ENCODE measurements at regions not wholly inside any gene's neighbourhood (a gene's known extent, or its start where the extent isn't known, plus 50 kb on each side); places are given as distances from the start of the nearest gene placed in this dataset.

DNA sequence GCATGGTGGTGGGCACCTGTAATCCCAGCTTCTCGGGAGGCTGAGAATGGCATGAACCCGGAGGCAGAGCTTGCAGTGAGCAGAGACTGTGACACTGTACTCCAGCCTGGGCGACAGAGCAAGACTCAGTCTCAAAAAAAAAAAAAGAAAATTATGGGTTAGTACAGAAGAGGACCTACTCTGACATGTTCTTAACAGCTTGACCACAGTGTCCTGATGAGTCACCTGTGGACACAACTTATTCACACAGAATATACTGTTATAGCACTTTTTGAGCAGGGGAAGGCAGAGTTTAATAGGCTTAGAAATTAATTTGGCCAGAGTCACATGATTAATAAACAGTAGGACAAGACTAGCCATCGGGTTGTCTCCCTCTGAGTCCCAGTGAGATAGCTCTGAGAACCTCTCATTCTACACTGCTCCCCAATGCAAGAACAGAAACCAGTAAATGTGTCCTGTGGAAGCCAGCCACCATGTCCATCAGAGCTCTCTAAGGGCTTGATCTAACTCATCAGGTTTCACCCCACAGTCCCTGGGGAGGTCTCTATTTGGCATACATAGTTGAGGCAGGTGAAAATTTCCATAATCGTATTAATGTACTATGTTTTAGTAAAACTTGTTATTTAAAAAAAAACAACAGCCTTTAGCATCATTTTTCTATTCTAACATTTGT lies 1077.9 kb upstream of the C9orf72 start:
- POLR2A ChIA-PET, result interaction anchor here (0.6 kb wide), 1 partner anchor 17 kb away, joined by 3 read pairs; no protein-coding TSS in a partner anchor
- no peaks in the 10 kb centered on the region for H3K36me3 ChIP-seq (ENCODE audit: control insufficient read depth in 4 of 4, insufficient read depth in 4 of 4, low read length in 3 of 4)
- 92% methylated on average over 3 of the region's 5 CpGs for WGBS (ENCODE audit: insufficient coverage)

GRCh38 chr9:28653216-28653615 lies 1079.9 kb upstream of the C9orf72 start:
- Histone ChIP-seq H3K4me1 (ENCODE audit: control extremely low read depth in 1 of 4, control insufficient read depth in 4 of 4, insufficient read depth in 4 of 4, low read length in 3 of 4) (no peaks in the 10 kb centered on the region), H3K27ac (ENCODE audit: insufficient read depth in 1 of 2, low read depth in 1 of 2, low read length in 2 of 2, poor library complexity in 1 of 2, severe bottlenecking in 2 of 2) (no peak overlapping the region), H3K36me3 (ENCODE audit: control insufficient read depth in 4 of 4, insufficient read depth in 4 of 4, low read length in 3 of 4) (no peaks in the 10 kb centered on the region), H3K27me3 (replicated peaks in 2 of 5; ENCODE audit: control insufficient read depth in 4 of 5, insufficient read depth in 5 of 5, low read length in 4 of 5) (no peaks in the 10 kb centered on the region), H3K9me3 (ENCODE audit: control extremely low read depth in 1 of 5, control insufficient read depth in 4 of 5, insufficient read depth in 2 of 5, low read depth in 1 of 5, low read length in 4 of 5) (no peaks in the 10 kb centered on the region), H3K4me3 (ENCODE audit: control insufficient read depth in 1 of 7, extremely low read depth in 1 of 7, insufficient read depth in 4 of 7, low read depth in 2 of 7, low read length in 6 of 7) (no peak overlapping the region)
- POLR2A ChIA-PET, result no interaction called here
- CTCF ChIA-PET, result no interaction called here
- 100% methylated on average over 1 of the region's 1 CpG for WGBS (ENCODE audit: insufficient coverage)
- no peak for DNase-seq

More for the DNA sequence above, 1077.9 kb upstream of the C9orf72 start:
- Histone ChIP-seq H3K4me1 (ENCODE audit: control extremely low read depth in 1 of 4, control insufficient read depth in 4 of 4, insufficient read depth in 4 of 4, low read length in 3 of 4) (no peaks in the 10 kb centered on the region), H3K27ac (ENCODE audit: insufficient read depth in 1 of 2, low read depth in 1 of 2, low read length in 2 of 2, poor library complexity in 1 of 2, severe bottlenecking in 2 of 2) (no peak overlapping the region), H3K4me3 (ENCODE audit: control insufficient read depth in 1 of 7, extremely low read depth in 1 of 7, insufficient read depth in 4 of 7, low read depth in 2 of 7, low read length in 6 of 7) (no peak overlapping the region), H3K27me3 (replicated peaks in 2 of 5; ENCODE audit: control insufficient read depth in 4 of 5, insufficient read depth in 5 of 5, low read length in 4 of 5) (no peaks in the 10 kb centered on the region), H3K9me3 (ENCODE audit: control extremely low read depth in 1 of 5, control insufficient read depth in 4 of 5, insufficient read depth in 2 of 5, low read depth in 1 of 5, low read length in 4 of 5) (no peaks in the 10 kb centered on the region)
- DNase-seq, result no peak
- CTCF ChIA-PET, result no interaction called here

DNA sequence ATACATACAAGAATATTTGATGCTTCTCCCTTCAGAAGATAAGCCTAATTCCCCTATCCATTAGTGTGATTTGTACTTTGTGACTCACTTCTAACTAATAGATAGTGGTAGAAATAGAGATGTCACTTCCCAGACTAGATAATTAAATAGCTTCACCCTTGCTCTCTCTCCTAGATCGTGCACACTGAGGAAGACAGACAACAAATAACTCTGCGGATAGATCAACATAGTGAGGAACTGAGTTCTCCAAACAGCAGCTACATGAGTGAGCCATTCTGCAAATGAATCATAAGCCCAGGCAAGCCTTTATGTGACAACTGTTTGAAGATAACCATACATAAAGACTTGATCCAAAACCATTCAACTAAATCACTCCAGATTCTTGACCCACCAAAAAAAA lies 1083.4 kb upstream of the C9orf72 start:
- no peaks in the 10 kb centered on the region for H3K27me3 ChIP-seq (replicated peaks in 2 of 5; ENCODE audit: control insufficient read depth in 4 of 5, insufficient read depth in 5 of 5, low read length in 4 of 5)
- ChIA-PET CTCF (no interaction called here), POLR2A (no interaction called here)
- no peak overlapping the region for H3K27ac ChIP-seq (ENCODE audit: insufficient read depth in 1 of 2, low read depth in 1 of 2, low read length in 2 of 2, poor library complexity in 1 of 2, severe bottlenecking in 2 of 2)
- no peak overlapping the region for H3K4me3 ChIP-seq (ENCODE audit: control insufficient read depth in 1 of 7, extremely low read depth in 1 of 7, insufficient read depth in 4 of 7, low read depth in 2 of 7, low read length in 6 of 7)
- DNase-seq, result no peak
- WGBS (ENCODE audit: insufficient coverage), result 100% methylated on average over 2 of the region's 2 CpGs
- no peaks in the 10 kb centered on the region for H3K4me1 ChIP-seq (ENCODE audit: control extremely low read depth in 1 of 4, control insufficient read depth in 4 of 4, insufficient read depth in 4 of 4, low read length in 3 of 4)
- no peaks in the 10 kb centered on the region for H3K36me3 ChIP-seq (ENCODE audit: control insufficient read depth in 4 of 4, insufficient read depth in 4 of 4, low read length in 3 of 4)
- H3K9me3 ChIP-seq (ENCODE audit: control extremely low read depth in 1 of 5, control insufficient read depth in 4 of 5, insufficient read depth in 2 of 5, low read depth in 1 of 5, low read length in 4 of 5), result no peaks in the 10 kb centered on the region

DNA sequence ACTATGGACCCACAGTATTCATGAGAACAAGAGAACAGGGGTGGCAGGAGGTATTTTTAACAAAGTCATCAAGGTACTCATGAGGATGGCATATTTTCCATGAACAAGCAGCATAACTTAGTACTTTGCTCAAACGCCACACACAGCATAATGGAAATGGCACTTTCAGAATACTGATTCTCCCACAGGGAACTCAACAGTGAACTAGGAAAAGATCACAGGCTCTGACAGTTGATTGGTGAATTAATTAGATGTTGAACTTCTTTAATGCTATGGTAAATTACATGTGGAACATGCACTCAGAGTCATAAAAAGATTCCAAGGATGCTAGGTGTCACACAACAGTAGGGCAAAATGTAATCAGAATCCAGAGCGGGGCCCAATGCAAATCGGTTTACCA lies 1088.6 kb upstream of the C9orf72 start:
- WGBS (ENCODE audit: insufficient coverage), result 100% methylated on average over 2 of the region's 3 CpGs
- no peak for DNase-seq
- no peaks in the 10 kb centered on the region for H3K27me3 ChIP-seq (replicated peaks in 2 of 5; ENCODE audit: control insufficient read depth in 4 of 5, insufficient read depth in 5 of 5, low read length in 4 of 5)
- POLR2A ChIA-PET, result no interaction called here
- H3K4me3 ChIP-seq (ENCODE audit: control insufficient read depth in 1 of 7, extremely low read depth in 1 of 7, insufficient read depth in 4 of 7, low read depth in 2 of 7, low read length in 6 of 7), result no peak overlapping the region
- CTCF ChIA-PET, result no interaction called here
- H3K9me3 ChIP-seq (ENCODE audit: control extremely low read depth in 1 of 5, control insufficient read depth in 4 of 5, insufficient read depth in 2 of 5, low read depth in 1 of 5, low read length in 4 of 5), result no peaks in the 10 kb centered on the region
- H3K4me1 ChIP-seq (ENCODE audit: control extremely low read depth in 1 of 4, control insufficient read depth in 4 of 4, insufficient read depth in 4 of 4, low read length in 3 of 4), result no peaks in the 10 kb centered on the region
- no peak overlapping the region for H3K27ac ChIP-seq (ENCODE audit: insufficient read depth in 1 of 2, low read depth in 1 of 2, low read length in 2 of 2, poor library complexity in 1 of 2, severe bottlenecking in 2 of 2)
- no peaks in the 10 kb centered on the region for H3K36me3 ChIP-seq (ENCODE audit: control insufficient read depth in 4 of 4, insufficient read depth in 4 of 4, low read length in 3 of 4)

GRCh38 chr9:28662675-28663074 lies 1089.4 kb upstream of the C9orf72 start:
- H3K9me3 ChIP-seq (ENCODE audit: control extremely low read depth in 1 of 5, control insufficient read depth in 4 of 5, insufficient read depth in 2 of 5, low read depth in 1 of 5, low read length in 4 of 5), result no peaks in the 10 kb centered on the region
- H3K27ac ChIP-seq (ENCODE audit: insufficient read depth in 1 of 2, low read depth in 1 of 2, low read length in 2 of 2, poor library complexity in 1 of 2, severe bottlenecking in 2 of 2), result no peak overlapping the region
- WGBS (ENCODE audit: insufficient coverage), result no CpG with 5 or more reads among the region's 2 CpGs
- H3K27me3 ChIP-seq (replicated peaks in 2 of 5; ENCODE audit: control insufficient read depth in 4 of 5, insufficient read depth in 5 of 5, low read length in 4 of 5), result no peaks in the 10 kb centered on the region
- H3K4me3 ChIP-seq (ENCODE audit: control insufficient read depth in 1 of 7, extremely low read depth in 1 of 7, insufficient read depth in 4 of 7, low read depth in 2 of 7, low read length in 6 of 7), result no peak overlapping the region
- no peaks in the 10 kb centered on the region for H3K4me1 ChIP-seq (ENCODE audit: control extremely low read depth in 1 of 4, control insufficient read depth in 4 of 4, insufficient read depth in 4 of 4, low read length in 3 of 4)
- no peaks in the 10 kb centered on the region for H3K36me3 ChIP-seq (ENCODE audit: control insufficient read depth in 4 of 4, insufficient read depth in 4 of 4, low read length in 3 of 4)
- ChIA-PET CTCF (no interaction called here), POLR2A (no interaction called here)
- DNase-seq, result no peak

DNA sequence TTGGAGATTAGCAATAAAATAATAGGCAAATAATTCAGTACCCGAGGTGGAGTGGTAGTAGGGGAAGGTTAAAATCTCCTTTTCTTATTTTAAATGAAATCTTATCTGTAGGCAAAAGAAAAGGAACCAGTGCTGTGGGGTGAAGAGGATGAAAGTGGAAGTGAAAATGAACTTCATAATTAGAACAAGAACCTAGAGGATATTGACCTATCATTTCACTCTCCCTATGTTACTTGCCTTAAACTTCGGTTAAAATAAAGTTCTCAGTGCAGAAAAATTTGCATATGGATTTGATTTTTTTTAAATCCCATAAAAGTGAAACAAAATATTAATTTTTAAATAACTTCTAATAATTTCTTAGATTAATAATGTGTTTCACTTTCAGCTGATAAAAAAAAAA lies 1094.9 kb upstream of the C9orf72 start:
- DNase-seq, result no peak
- no peaks in the 10 kb centered on the region for H3K27me3 ChIP-seq (replicated peaks in 2 of 5; ENCODE audit: control insufficient read depth in 4 of 5, insufficient read depth in 5 of 5, low read length in 4 of 5)
- no CpG with 5 or more reads among the region's 2 CpGs for WGBS (ENCODE audit: insufficient coverage)
- H3K9me3 ChIP-seq (ENCODE audit: control extremely low read depth in 1 of 5, control insufficient read depth in 4 of 5, insufficient read depth in 2 of 5, low read depth in 1 of 5, low read length in 4 of 5), result no peaks in the 10 kb centered on the region
- H3K27ac ChIP-seq (ENCODE audit: insufficient read depth in 1 of 2, low read depth in 1 of 2, low read length in 2 of 2, poor library complexity in 1 of 2, severe bottlenecking in 2 of 2), result no peak overlapping the region
- H3K4me1 ChIP-seq (ENCODE audit: control extremely low read depth in 1 of 4, control insufficient read depth in 4 of 4, insufficient read depth in 4 of 4, low read length in 3 of 4), result no peaks in the 10 kb centered on the region
- no peak overlapping the region for H3K4me3 ChIP-seq (ENCODE audit: control insufficient read depth in 1 of 7, extremely low read depth in 1 of 7, insufficient read depth in 4 of 7, low read depth in 2 of 7, low read length in 6 of 7)
- no peaks in the 10 kb centered on the region for H3K36me3 ChIP-seq (ENCODE audit: control insufficient read depth in 4 of 4, insufficient read depth in 4 of 4, low read length in 3 of 4)
- POLR2A ChIA-PET, result no interaction called here
- CTCF ChIA-PET, result no interaction called here

- H3K27ac ChIP-seq (ENCODE audit: insufficient read depth in 1 of 2, low read depth in 1 of 2, low read length in 2 of 2, poor library complexity in 1 of 2, severe bottlenecking in 2 of 2), result no peak overlapping the region
- H3K4me1 ChIP-seq (ENCODE audit: control extremely low read depth in 1 of 4, control insufficient read depth in 4 of 4, insufficient read depth in 4 of 4, low read length in 3 of 4), result no peaks in the 10 kb centered on the region
- ChIA-PET POLR2A (no interaction called here), CTCF (no interaction called here)
- H3K9me3 ChIP-seq (ENCODE audit: control extremely low read depth in 1 of 5, control insufficient read depth in 4 of 5, insufficient read depth in 2 of 5, low read depth in 1 of 5, low read length in 4 of 5), result no peaks in the 10 kb centered on the region
- no peak for DNase-seq
- no peak overlapping the region for H3K4me3 ChIP-seq (ENCODE audit: control insufficient read depth in 1 of 7, extremely low read depth in 1 of 7, insufficient read depth in 4 of 7, low read depth in 2 of 7, low read length in 6 of 7)
- no CpG with 5 or more reads among the region's 3 CpGs for WGBS (ENCODE audit: insufficient coverage)
- no peaks in the 10 kb centered on the region for H3K36me3 ChIP-seq (ENCODE audit: control insufficient read depth in 4 of 4, insufficient read depth in 4 of 4, low read length in 3 of 4)
- H3K27me3 ChIP-seq (replicated peaks in 2 of 5; ENCODE audit: control insufficient read depth in 4 of 5, insufficient read depth in 5 of 5, low read length in 4 of 5), result no peaks in the 10 kb centered on the region
Measured at GRCh38 chr9:28671000-28671399, 1097.7 kb upstream of the C9orf72 start.
